H1 (cell line): ENCODE measurements at regions not wholly inside any gene's neighbourhood (a gene's known extent, or its start where the extent isn't known, plus 50 kb on each side); places are given as distances from the start of the nearest gene placed in this dataset.

Source experiments
- CTCF ChIA-PET: fragments of 300-600 bp; sonication (Branson Sonifier 250); formaldehyde crosslinking; loops from one replicate; lab custom pipeline; 2021; ENCODE audit not compliant: partially characterized antibody; lab: Charles Lee
- POLR2A ChIA-PET: fragments of 300-600 bp; sonication (Branson Sonifier 250); formaldehyde crosslinking; loops from one replicate; lab custom pipeline; 2021; ENCODE audit warnings: inconsistent platforms; ENCODE audit not compliant: partially characterized antibody; lab: Charles Lee
- DNase-seq, 2 experiments: peaks; one replicate each; pipeline versions ENCODE4 v3.0.0 to v3.0.0-alpha.2; 2010 to 2022; ENCODE audit warnings: low spot score in 2 of 2, low read depth in 1 of 2, mixed read lengths in 1 of 2
- FAIRE-seq: peaks from 2 replicates; lab custom pipeline; 2011; peaks lifted over from hg19 to GRCh38; lab: Jason Lieb, UNC
- H2AFZ ChIP-seq: 2 replicates; pipeline ENCODE4 v1.8.1; 2012; ENCODE audit warnings: low read length, inconsistent platforms
- H2AK5ac ChIP-seq: 2 replicates; pipeline ENCODE4 v1.6.1; 2013; ENCODE audit warnings: low read depth, low read length
- H2BK120ac ChIP-seq: replicated peaks from 2 replicates; pipeline ENCODE3; 2013; ENCODE audit warnings: low read depth, low read length, inconsistent platforms
- H2BK12ac ChIP-seq: 2 replicates; pipeline ENCODE4 v1.6.1; 2013; ENCODE audit warnings: low read depth, low read length
- H2BK15ac ChIP-seq: 2 replicates; pipeline ENCODE4 v1.6.1; 2013; ENCODE audit warnings: low read length
- H2BK20ac ChIP-seq: 2 replicates; pipeline ENCODE4 v1.6.1; 2013; ENCODE audit warnings: low read length
- H2BK5ac ChIP-seq: 2 replicates; pipeline ENCODE4 v1.6.1; 2013; ENCODE audit warnings: low read depth, low read length
- H3K14ac ChIP-seq: 2 replicates; pipeline ENCODE4 v1.6.1; 2013; ENCODE audit warnings: inconsistent platforms; ENCODE audit not compliant: insufficient read length
- H3K18ac ChIP-seq: 2 replicates; pipeline ENCODE4 v1.6.1; 2013; ENCODE audit warnings: low read length; ENCODE audit errors: extremely low read depth
- H3K23ac ChIP-seq: 2 replicates; pipeline ENCODE4 v1.6.1; 2013; ENCODE audit warnings: inconsistent platforms; ENCODE audit not compliant: insufficient read length
- H3K23me2 ChIP-seq: 2 replicates; pipeline ENCODE4 v1.6.1; 2013; ENCODE audit warnings: low read depth, low read length
- H3K27ac ChIP-seq: 2 replicates; pipeline ENCODE4 v1.6.1; 2011; ENCODE audit warnings: low read depth, low read length, inconsistent platforms
- H3K27me3 ChIP-seq, 4 experiments: replicated peaks in 1 of 4; 1 replicate in 1 of 4; 2 replicates in 3 of 4; pipeline versions ENCODE4 v1.6.1 to v1.8.1; 2011 to 2013; ENCODE audit warnings: low read length in 3 of 4, mild to moderate bottlenecking in 3 of 4, inconsistent platforms in 2 of 4, mixed read lengths in 2 of 4, moderate library complexity in 1 of 4; ENCODE audit not compliant: control insufficient read depth in 3 of 4, insufficient read depth in 3 of 4; ENCODE audit errors: extremely low read depth in 1 of 4
- H3K36me3 ChIP-seq, 4 experiments: 2 replicates each; pipeline versions ENCODE4 v1.6.1 to v1.8.1; 2011 to 2013; ENCODE audit warnings: mild to moderate bottlenecking in 4 of 4, low read length in 3 of 4, moderate library complexity in 2 of 4, control low read depth in 1 of 4, inconsistent platforms in 1 of 4; ENCODE audit not compliant: insufficient read depth in 4 of 4, control insufficient read depth in 2 of 4
- H3K4ac ChIP-seq: replicated peaks from 2 replicates; pipeline ENCODE3; 2013; ENCODE audit warnings: low read length, low read depth, mixed read lengths, inconsistent platforms; ENCODE audit not compliant: insufficient read length
- H3K4me1 ChIP-seq, 4 experiments: replicated peaks in 1 of 4; 1 replicate in 1 of 4; 2 replicates in 3 of 4; pipeline versions ENCODE4 v1.6.1 to v1.8.1; 2011 to 2013; ENCODE audit warnings: low read length in 3 of 4, inconsistent platforms in 2 of 4, mixed read lengths in 1 of 4; ENCODE audit not compliant: insufficient read depth in 4 of 4, control insufficient read depth in 3 of 4
- H3K4me2 ChIP-seq, 2 experiments: 2 replicates each; pipeline versions ENCODE4 v1.6.1 to v1.8.1; 2011 to 2013; ENCODE audit warnings: low read depth in 2 of 2, low read length in 2 of 2, control low read depth in 1 of 2, inconsistent platforms in 1 of 2, mild to moderate bottlenecking in 1 of 2; ENCODE audit not compliant: insufficient read depth in 1 of 2
- H3K4me3 ChIP-seq, 4 experiments: fragments of 200-600, 300-600 bp in 1 of 4; sonication (generic), shearing (Covaris generic), sonication (Bioruptor Twin) in 1 of 4; 2 replicates each; pipeline versions ENCODE4 v1.5.1 to v1.8.1; 2011 to 2016; ENCODE audit warnings: low read length in 4 of 4, low read depth in 3 of 4, control low read depth in 2 of 4, inconsistent platforms in 2 of 4, mild to moderate bottlenecking in 2 of 4, mixed read lengths in 1 of 4, moderate library complexity in 1 of 4; ENCODE audit not compliant: insufficient read depth in 2 of 4; ENCODE audit errors: extremely low read depth in 1 of 4
- H3K56ac ChIP-seq: replicated peaks from 2 replicates; pipeline ENCODE3; 2013; ENCODE audit warnings: low read depth, mild to moderate bottlenecking, mixed read lengths, low read length, inconsistent platforms; ENCODE audit not compliant: insufficient read length
- H3K79me1 ChIP-seq: 2 replicates; pipeline ENCODE4 v1.6.1; 2013; ENCODE audit warnings: low read depth, low read length, control low read depth
- H3K79me2 ChIP-seq, 2 experiments: 2 replicates each; pipeline versions ENCODE4 v1.6.1 to v1.8.1; 2012 to 2013; ENCODE audit warnings: low read length in 2 of 2, mild to moderate bottlenecking in 2 of 2, inconsistent platforms in 1 of 2; ENCODE audit not compliant: insufficient read depth in 2 of 2, control insufficient read depth in 1 of 2
- H3K9ac ChIP-seq, 4 experiments: replicated peaks in 1 of 4; 1 replicate in 1 of 4; 2 replicates in 3 of 4; pipeline versions ENCODE4 v1.6.1 to v1.8.1; 2011 to 2013; ENCODE audit warnings: low read depth in 3 of 4, low read length in 3 of 4, control low read depth in 2 of 4, mild to moderate bottlenecking in 2 of 4, moderate library complexity in 2 of 4, inconsistent platforms in 1 of 4; ENCODE audit errors: extremely low read depth in 1 of 4
- H3K9me3 ChIP-seq, 2 experiments: 2 replicates each; pipeline versions ENCODE4 v1.6.1 to v1.8.1; 2012 to 2013; ENCODE audit warnings: mild to moderate bottlenecking in 2 of 2, moderate library complexity in 2 of 2, control low read depth in 1 of 2, inconsistent platforms in 1 of 2, low read depth in 1 of 2, low read length in 1 of 2, mixed read lengths in 1 of 2; ENCODE audit not compliant: insufficient read depth in 2 of 2
- H4K20me1 ChIP-seq, 2 experiments: replicated peaks in 1 of 2; 2 replicates each; pipeline versions ENCODE3 to v1.8.1; 2011 to 2013; ENCODE audit warnings: inconsistent platforms in 2 of 2, low read length in 2 of 2, mild to moderate bottlenecking in 1 of 2; ENCODE audit not compliant: insufficient read depth in 2 of 2, control insufficient read depth in 1 of 2
- H4K5ac ChIP-seq: 2 replicates; pipeline ENCODE4 v1.6.1; 2013; ENCODE audit warnings: low read length, low read depth, mixed read lengths, inconsistent platforms; ENCODE audit not compliant: insufficient read length
- H4K8ac ChIP-seq: 2 replicates; pipeline ENCODE4 v1.8.0; 2013; ENCODE audit warnings: mild to moderate bottlenecking, moderate library complexity, low read length, inconsistent platforms; ENCODE audit not compliant: insufficient read depth; ENCODE audit errors: extremely low read depth
- H4K91ac ChIP-seq: replicated peaks from 2 replicates; pipeline ENCODE3; 2013; ENCODE audit warnings: low read length, mixed read lengths, inconsistent platforms; ENCODE audit not compliant: insufficient read length
- BCL11A ChIP-seq, 2 experiments: IDR thresholded peaks; one replicate each; pipeline ENCODE4 v1.6.1; 2011; ENCODE audit warnings: low read depth in 2 of 2, low read length in 2 of 2, mild to moderate bottlenecking in 2 of 2
- CBX5 ChIP-seq: fragments of 300-800, 300-1000 bp; sonication (generic); IDR thresholded peaks from 2 replicates; pipeline ENCODE4 v1.7.1; 2016; ENCODE audit warnings: antibody characterized with exemption, low read length, low read depth
- CREB1 ChIP-seq: IDR thresholded peaks from 2 replicates; pipeline ENCODE4 v1.6.1; 2012; ENCODE audit warnings: inconsistent platforms
- EGR1 ChIP-seq: IDR thresholded peaks from 2 replicates; pipeline ENCODE4 v1.6.1; 2011; ENCODE audit warnings: low read depth, low read length, borderline replicate concordance
- EP300 ChIP-seq, 2 experiments: IDR thresholded peaks; 1 replicate in 1 of 2; 2 replicates in 1 of 2; pipeline ENCODE4 v1.6.1; 2011 to 2012; ENCODE audit warnings: low read depth in 2 of 2, low read length in 2 of 2, mild to moderate bottlenecking in 2 of 2, borderline replicate concordance in 1 of 2, inconsistent platforms in 1 of 2, moderate library complexity in 1 of 2
- FOSL1 ChIP-seq: IDR thresholded peaks from 2 replicates; pipeline ENCODE4 v1.6.1; 2011; ENCODE audit warnings: mild to moderate bottlenecking, low read depth, low read length, moderate library complexity; ENCODE audit not compliant: insufficient read depth
- GABPA ChIP-seq: IDR thresholded peaks from 2 replicates; pipeline ENCODE4 v1.6.1; 2011; ENCODE audit warnings: mild to moderate bottlenecking, low read length, moderate library complexity, borderline replicate concordance; ENCODE audit not compliant: insufficient read depth
- MAFK ChIP-seq: IDR thresholded peaks from 2 replicates; pipeline ENCODE4 v1.6.1; 2012; ENCODE audit warnings: low read depth, mild to moderate bottlenecking, improper control_type of control experiment, low read length
- MAX ChIP-seq: IDR thresholded peaks from 2 replicates; pipeline ENCODE4 v1.6.1; 2012; ENCODE audit warnings: inconsistent platforms
- RAD21 ChIP-seq, 2 experiments: IDR thresholded peaks in 1 of 2; conservative IDR thresholded peaks in 1 of 2; 2 replicates each; pipeline ENCODE4 v1.6.1; 2011; ENCODE audit warnings: low read depth in 2 of 2, low read length in 2 of 2, improper control_type of control experiment in 1 of 2, inconsistent platforms in 1 of 2, mild to moderate bottlenecking in 1 of 2, moderate library complexity in 1 of 2
- SAP30 ChIP-seq: fragments of 300-600 bp; sonication (generic); IDR thresholded peaks from 2 replicates; pipeline ENCODE4 v1.7.1; 2012; ENCODE audit warnings: low read length, moderate library complexity, mild to moderate bottlenecking, inconsistent platforms; ENCODE audit not compliant: insufficient read depth, insufficient replicate concordance
- SIRT6 ChIP-seq: IDR thresholded peaks from one replicate; pipeline ENCODE4 v1.7.1; 2012; ENCODE audit warnings: low read length, inconsistent platforms
- SP2 ChIP-seq: IDR thresholded peaks from 2 replicates; pipeline ENCODE4 v1.6.1; 2012; ENCODE audit warnings: mild to moderate bottlenecking, low read length, inconsistent platforms
- TAF7 ChIP-seq: optimal IDR thresholded peaks from 2 replicates; pipeline ENCODE3; 2011; ENCODE audit warnings: low read depth, mild to moderate bottlenecking, inconsistent platforms, low read length, moderate library complexity, borderline replicate concordance
- TEAD4 ChIP-seq: IDR thresholded peaks from 2 replicates; pipeline ENCODE4 v1.6.1; 2012; ENCODE audit warnings: low read depth, low read length, inconsistent platforms, mixed read lengths
- WGBS, 2 experiments: shearing (Covaris generic) in 1 of 2; methylation state at CpG; one replicate each; pipeline versions ENCODE4 v1.1.6 to v1.1.7; 2013 to 2015; ENCODE audit warnings: low lambda C conversion rate in 2 of 2, mixed read lengths in 2 of 2, inconsistent platforms in 1 of 2, low coverage in 1 of 2, missing lambda C conversion rate in 1 of 2; ENCODE audit not compliant: insufficient replicate concordance in 2 of 2, insufficient coverage in 1 of 2, insufficient read length in 1 of 2; ENCODE audit errors: extremely low coverage in 1 of 2, missing lambda C conversion rate in 1 of 2; 5-methylcytosine and 5-hydroxymethylcytosine counted together

GRCh38 chr6:5906842-5907241 is 99.9 kb downstream of the NRN1 start:
- Histone ChIP-seq H3K79me2 (no peaks in the 10 kb centered on the region), H2AK5ac (no peak overlapping the region), H4K8ac (no peak overlapping the region), H2BK5ac (no peak overlapping the region), H3K4me2 (no peak overlapping the region), H4K91ac (no peak overlapping the region), H3K4ac (no peak overlapping the region), H2BK20ac (no peak overlapping the region), H4K5ac (no peak overlapping the region), H3K27me3 (no peaks in the 10 kb centered on the region), H2BK120ac (no peak overlapping the region), H3K56ac (no peak overlapping the region), H3K23ac (no peak overlapping the region), H2BK12ac (no peak overlapping the region), H4K20me1 (no peaks in the 10 kb centered on the region), H3K18ac (no peak overlapping the region), H3K9ac (no peak overlapping the region), H3K79me1 (no peaks in the 10 kb centered on the region), H3K14ac (no peak overlapping the region), H3K23me2 (no peaks in the 10 kb centered on the region), H3K9me3 (no peaks in the 10 kb centered on the region), H2AFZ (no peak overlapping the region), H3K36me3 (no peaks in the 10 kb centered on the region), H3K4me1 (no peaks in the 10 kb centered on the region), H3K27ac (no peak overlapping the region), H3K4me3 (no peak overlapping the region), H2BK15ac (no peak overlapping the region)
- FAIRE-seq (no peak), DNase-seq (no peak)
- CTCF ChIA-PET, result interaction anchor here (1.6 kb wide), 1 partner anchor 8 kb away, joined by 4 read pairs; no protein-coding TSS in a partner anchor
- 95% methylated on average over 1 of the region's 1 CpG; no CpG with 5 or more reads in 1 of the 2 experiments for WGBS, 2 experiments
- POLR2A ChIA-PET, result interaction anchor here (0.8 kb wide), 1 partner anchor 10 kb away, joined by 3 read pairs; no protein-coding TSS in a partner anchor
- no peak for TF ChIP-seq TEAD4
- TF ChIP-seq EP300 (IDR thresholded peaks at IDR 0.05; ENCODE audit: borderline replicate concordance in 1 of 2, low read depth in 2 of 2, low read length in 2 of 2), result no peak
- TF ChIP-seq RAD21 (IDR thresholded peaks at IDR 0.05 in 1 of 2, conservative IDR thresholded peaks at IDR 0.05 in 1 of 2; ENCODE audit: low read depth in 2 of 2, low read length in 2 of 2), result no peak
- TF ChIP-seq BCL11A (IDR thresholded peaks at IDR 0.05; ENCODE audit: low read depth in 2 of 2, low read length in 2 of 2), result no peak
- no peak for TF ChIP-seq SIRT6
- no peak for TF ChIP-seq MAFK
- no peak for TF ChIP-seq SP2
- TF ChIP-seq FOSL1, result no peak
- no peak for TF ChIP-seq GABPA
- no peak for TF ChIP-seq MAX
- no peak for TF ChIP-seq CREB1
- TF ChIP-seq SAP30, result no peak
- no peak for TF ChIP-seq TAF7
- TF ChIP-seq EGR1, result no peak
- TF ChIP-seq CBX5, result no peak
